ENCODE measurements at regions not wholly inside any gene's neighbourhood (a gene's known extent, or its start where the extent isn't known, plus 50 kb on each side); places are given as distances from the start of the nearest gene placed in this dataset.

GRCh38 chr4:14264437-14264836, 636.9 kb upstream of the BOD1L1 start:
- no peak for DNase-seq

DNA sequence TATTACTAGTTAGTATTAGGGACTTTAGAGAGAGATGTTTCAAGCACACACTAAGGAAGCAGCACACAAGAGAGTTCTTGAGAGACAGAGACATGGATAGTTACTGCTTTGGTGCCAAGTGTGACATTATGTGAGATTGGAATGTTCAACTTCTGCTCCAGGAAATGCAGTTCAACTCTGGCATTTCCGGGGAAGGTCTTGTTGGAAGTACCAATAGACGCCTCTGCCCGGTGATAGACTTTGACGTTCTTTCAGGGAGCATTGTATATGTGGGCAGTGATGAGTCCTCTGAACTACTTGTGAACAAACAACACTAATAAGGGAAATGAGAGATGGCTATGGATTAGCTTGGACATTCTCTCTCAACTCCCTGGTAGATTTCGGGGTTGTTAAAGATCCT, 638.1 kb upstream of the BOD1L1 start:
- DNase-seq = no peak

DNA sequence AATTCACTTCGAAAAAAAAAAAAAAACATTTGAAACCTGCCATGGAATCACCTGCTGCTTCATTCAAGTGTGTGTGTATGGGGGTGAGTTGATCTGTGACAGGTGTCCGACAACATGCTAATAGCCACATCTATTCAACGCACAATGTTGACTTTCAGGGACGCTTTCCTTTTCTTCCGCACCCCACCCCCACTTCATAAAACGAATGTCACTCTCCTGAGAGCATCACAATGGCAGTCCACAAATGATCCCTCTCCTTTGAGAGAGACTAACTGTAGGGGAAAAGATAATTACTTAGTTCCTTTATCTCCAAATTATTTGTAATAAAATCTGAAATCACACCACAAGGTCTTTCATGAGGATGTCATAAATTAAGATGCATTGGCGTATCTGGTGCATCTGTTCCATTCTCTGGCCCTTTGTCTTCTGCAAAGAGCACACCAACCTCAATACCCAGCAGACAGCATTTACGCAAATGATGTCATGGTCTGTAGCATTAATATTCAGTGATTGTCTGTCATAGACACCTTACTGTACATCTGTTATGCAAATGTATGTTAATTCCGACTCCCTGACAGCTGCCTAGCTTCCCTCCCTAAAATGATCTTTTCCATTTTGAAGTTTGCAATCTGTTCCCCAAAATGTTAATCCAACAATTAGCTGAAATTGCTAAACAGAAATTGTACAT, 640.0 kb upstream of the BOD1L1 start:
- DNase-seq = no peak

GRCh38 chr4:14269824-14270223, 642.3 kb upstream of the BOD1L1 start:
- no peak for DNase-seq

GRCh38 chr4:14272206-14272605, 644.7 kb upstream of the BOD1L1 start:
- DNase-seq = no peak

DNA sequence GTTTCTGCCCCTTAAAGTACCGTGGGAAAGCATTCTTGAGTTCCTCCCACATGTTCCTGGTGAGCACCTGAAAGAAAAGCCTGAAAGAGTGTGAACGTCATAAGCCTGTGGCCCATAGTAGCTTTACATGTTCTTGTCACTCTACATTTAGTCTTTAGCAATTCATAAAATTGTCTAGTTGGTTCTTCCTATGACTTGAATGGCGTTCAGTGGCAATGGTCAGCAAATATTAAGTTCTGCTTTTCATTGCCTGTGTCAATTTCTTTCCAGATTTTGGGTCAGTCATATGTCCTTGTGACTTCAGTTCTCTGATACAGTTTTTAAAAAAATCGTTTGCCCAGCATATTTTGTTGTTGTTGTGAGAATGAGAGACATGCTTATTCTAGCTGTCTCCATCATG, 650.0 kb upstream of the BOD1L1 start:
- DNase-seq = no peak

DNA sequence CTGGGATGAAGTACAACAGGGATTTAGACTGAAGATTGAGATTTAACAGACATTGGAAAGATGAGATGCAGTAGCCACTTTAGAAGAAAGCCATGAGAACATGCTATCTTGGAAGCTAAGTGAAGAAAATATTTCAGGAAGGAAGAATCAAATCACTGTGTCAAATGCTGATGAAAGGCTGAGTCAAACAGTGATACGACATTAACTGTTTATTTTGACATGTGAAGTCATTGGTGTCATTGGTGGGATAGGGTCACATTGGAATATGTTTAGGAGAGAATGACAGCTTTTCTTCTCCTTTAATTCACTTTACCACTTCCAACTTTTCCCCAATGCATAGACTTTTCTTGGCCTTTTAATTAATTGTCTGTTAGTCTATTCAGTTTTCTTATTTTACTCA, 653.0 kb upstream of the BOD1L1 start:
- DNase-seq = no peak

DNA sequence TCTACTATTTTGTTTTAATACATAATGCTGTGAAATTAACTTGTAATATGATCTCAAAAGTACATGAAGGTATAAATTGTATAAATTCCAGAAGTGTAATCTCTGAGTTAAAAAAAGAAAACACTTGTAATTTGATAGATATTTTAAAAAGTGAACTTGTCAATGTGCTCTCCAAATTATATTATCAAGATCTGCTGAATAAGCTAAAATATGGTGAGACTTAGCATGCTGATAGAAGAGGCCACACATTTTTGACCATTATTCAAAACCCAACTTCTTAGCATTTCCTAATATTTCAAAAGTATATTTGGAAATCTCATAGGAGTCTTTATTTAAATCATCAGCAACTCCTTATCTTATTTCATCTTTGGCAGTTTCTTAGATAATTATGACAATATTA, 657.1 kb upstream of the BOD1L1 start:
- no peak for DNase-seq

DNA sequence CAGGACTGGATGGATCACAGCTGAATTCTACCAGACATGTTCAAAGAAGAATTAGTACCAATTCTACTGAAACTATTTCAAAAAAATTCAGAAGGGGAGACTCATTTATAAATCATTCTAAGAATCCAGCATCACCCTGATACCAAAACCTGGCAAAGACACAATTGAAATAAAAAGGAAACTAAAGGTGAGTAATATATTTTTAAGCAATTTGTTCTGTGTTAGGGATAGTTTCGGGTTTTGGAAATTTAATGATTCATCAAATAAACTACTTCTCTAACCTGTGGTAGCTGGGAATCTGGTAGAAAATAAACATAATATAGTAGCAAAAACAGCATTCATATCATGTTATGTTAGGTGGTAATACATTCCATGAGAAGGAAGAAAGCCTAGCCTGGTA, 662.2 kb upstream of the BOD1L1 start:
- no peak for DNase-seq

DNA sequence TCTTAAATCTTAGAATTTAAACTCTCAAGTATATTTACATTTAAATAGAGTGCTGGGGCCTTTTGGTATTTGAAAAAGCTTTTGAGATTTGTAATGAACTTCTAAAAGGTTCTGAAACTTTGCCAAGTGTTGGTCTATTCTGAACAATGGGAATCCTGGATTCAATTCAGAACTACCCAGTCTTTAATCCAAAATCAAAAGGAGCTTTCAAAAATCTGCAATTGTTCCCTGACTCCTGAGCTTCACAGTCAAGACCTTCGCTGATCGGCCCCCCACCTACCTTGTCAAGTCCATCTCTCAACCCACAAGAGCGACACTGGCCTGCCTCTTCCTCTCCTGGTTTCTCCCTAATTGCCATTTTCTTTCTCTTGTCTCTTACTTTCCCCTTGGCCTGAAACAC, 666.1 kb upstream of the BOD1L1 start:
- DNase-seq = no peak

DNA sequence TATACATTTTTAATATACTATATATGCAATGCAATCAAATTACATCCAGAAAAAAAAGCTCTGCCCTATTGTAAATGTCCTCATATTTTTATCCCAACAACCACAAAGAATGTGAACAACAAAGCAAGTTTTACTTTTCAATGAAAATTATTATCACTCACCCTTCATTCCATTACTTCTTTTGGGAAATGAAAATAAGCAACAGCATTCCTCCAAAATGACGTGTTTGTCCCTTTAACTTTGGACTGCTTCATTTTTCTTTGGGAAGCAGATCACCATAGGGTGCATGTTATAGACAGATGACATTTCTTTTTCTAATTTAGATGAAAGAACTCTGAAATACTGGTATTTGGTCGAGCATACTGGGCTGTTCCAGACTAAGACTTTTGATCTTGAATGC, 667.1 kb upstream of the BOD1L1 start:
- no peak for DNase-seq

- no peak for DNase-seq
Observed at GRCh38 chr4:14299166-14299565, 671.6 kb upstream of the BOD1L1 start.

- no peak for DNase-seq
Observed at GRCh38 chr4:14302021-14302420, 674.5 kb upstream of the BOD1L1 start.

- no peak for DNase-seq
Observed at GRCh38 chr4:14303856-14304255, 676.3 kb upstream of the BOD1L1 start.

DNA sequence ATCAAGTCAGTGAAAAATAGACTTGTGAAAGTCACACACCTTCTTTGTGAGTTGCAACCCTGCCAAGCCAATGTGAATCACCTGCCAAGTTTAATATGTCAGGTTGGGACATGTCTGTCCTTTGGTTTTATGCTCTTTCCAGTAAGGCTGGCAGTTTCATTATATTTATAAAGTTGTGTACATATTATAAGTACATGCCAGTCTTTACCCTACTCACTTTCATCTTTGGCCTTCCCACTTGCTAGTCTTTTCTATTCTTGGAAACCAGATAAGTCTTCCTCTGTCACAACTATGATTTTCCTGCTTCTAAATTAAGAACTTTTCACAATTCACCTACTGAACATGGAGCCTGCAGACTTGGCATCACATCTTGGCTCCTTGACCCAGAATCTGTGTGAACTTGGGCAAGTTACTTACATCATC, 680.7 kb upstream of the BOD1L1 start:
- DNase-seq = no peak

- DNase-seq = no peak
Observed at GRCh38 chr4:14309431-14309830, 681.9 kb upstream of the BOD1L1 start.

GRCh38 chr4:14313757-14314156, 686.2 kb upstream of the BOD1L1 start:
- no peak for DNase-seq

DNA sequence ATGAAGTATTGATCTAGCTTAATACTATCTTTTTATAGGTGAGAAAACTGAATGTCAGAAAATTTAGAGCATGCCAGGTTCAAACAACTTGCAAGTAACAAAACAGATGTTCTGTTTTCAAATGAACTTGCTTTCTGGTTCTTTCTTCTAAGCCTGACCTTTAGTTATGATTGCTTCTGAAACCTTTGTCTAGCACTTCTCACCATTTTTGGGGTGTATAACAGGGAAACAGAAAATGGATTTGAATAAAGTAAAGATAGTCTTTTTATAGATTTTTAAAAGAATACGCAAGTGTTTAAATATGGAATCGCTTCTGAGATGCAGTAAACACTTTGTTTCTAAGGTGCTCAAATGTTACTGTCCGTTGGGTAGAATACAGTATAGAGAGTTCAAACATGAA, 687.2 kb upstream of the CPEB2 start:
- no peak for DNase-seq

- no peak for DNase-seq
Observed at GRCh38 chr4:14317351-14317750, 684.9 kb upstream of the CPEB2 start.

GRCh38 chr4:14318671-14319070, 683.6 kb upstream of the CPEB2 start:
- DNase-seq = no peak

GRCh38 chr4:14321723-14322122, 680.6 kb upstream of the CPEB2 start:
- no peak for DNase-seq

DNA sequence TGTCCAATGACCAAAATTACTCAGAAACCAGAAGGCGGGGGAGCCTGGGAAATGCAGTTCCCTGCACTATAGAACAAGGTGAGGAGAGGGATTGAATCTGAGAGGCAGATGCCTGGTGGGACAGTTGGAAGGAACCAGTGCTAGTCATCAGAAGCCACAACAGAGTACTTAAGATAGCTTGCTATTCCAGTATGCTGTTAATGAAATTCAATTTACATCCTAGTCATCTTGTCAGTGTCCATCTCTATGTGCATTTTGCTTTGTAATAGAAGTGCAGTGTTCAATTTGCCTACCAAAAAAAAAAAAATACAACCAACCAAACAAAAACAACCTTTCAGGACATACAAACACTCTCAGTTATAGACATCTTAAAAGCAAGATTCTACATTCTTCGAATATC, 679.1 kb upstream of the CPEB2 start:
- DNase-seq = no peak

- DNase-seq = no peak
Observed at GRCh38 chr4:14329228-14329627, 673.1 kb upstream of the CPEB2 start.

DNA sequence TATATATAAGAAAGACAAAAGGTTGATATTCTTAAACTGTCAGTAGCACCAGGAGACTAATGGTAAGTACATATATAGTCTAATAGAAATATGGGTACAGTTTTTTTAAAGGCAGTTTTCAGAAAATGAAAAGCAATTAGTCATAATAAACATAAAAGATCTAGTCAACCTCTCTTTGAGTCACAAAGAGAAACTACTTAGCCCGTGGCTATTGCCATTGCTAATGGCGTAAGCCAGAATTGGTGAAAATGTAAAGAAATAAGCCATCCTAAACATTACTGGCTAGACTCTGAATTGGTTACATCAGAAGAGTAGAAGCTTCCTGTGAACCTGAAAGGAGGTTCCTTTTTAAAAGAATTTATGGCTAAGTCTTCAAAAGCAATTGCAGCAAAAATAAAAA, 668.7 kb upstream of the CPEB2 start:
- no peak for DNase-seq

DNA sequence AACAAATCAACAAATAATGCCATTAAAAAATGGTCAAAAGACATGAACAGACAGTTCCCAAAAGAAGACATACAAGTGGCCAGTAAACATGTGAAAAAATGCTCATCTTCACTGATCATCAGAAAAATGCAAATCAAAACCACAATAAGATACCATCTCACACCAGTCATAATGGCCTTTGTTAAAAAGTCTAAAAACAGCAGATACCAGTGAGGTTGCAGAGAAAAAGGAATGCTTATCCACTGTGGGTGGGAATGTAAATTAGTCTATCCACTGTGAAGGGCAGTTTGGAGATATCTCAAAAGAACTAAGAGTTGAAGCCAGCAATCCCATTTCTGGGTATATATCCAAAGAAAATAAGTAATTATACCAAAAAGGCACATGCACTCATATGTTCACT, 668.1 kb upstream of the CPEB2 start:
- DNase-seq = no peak

GRCh38 chr4:14335872-14336271, 666.4 kb upstream of the CPEB2 start:
- DNase-seq = no peak
